ENCODE measurements at regions not wholly inside any gene's neighbourhood (a gene's known extent, or its start where the extent isn't known, plus 50 kb on each side); places are given as distances from the start of the nearest gene placed in this dataset.

DNA sequence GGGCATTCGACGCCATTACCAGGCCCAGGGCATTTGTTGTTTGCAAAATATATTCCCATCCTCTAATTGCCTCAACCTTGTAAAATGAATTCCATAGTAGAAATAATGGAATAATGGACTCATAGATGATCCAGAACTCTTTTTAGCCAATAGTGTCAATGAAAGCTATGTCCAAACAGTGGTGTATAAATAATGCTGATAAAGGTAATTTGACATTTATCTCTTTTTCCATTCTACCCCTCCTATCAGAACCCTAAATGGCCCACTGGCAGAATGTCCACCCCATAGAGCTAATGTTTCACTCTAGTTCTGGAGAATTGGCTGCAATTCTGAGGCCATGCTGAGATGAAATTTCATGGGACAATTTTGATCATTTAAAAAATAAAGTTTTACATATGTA lies 76.4 kb upstream of the DLX6 start:
- Mint-ChIP-seq H3K36me3 (ENCODE audit: low read depth) (no peaks in the 10 kb centered on the region), H3K27ac (no peak overlapping the region), H3K4me1 (ENCODE audit: low read depth) (no peaks in the 10 kb centered on the region), H3K4me3 (no peak overlapping the region), H3K27me3 (peaks cover 8% of the 10 kb centered on the region), H3K9me3 (no peaks in the 10 kb centered on the region)

DNA sequence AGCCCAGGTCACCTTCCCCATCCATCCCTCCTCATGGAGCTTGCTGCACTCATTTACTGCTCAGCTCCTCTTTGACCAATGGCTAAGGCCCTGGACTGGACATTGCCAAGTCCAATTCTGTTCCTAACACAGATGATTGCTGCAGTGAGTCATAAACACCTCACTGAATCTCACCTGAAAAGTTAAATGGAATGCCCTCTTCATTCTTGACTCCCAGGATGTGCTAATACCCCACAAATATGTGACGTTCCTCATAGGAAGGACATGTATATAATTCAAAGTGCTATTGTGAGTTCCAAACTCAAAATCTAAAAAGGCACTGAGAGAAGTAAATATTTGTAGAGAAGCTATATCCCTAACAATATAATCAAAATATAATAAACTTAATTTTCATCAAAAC lies 73.5 kb upstream of the DLX6 start:
- H3K27ac Mint-ChIP-seq = no peak overlapping the region
- no peaks in the 10 kb centered on the region for H3K4me1 Mint-ChIP-seq (ENCODE audit: low read depth)
- H3K36me3 Mint-ChIP-seq (ENCODE audit: low read depth) = no peaks in the 10 kb centered on the region
- H3K4me3 Mint-ChIP-seq = no peak overlapping the region
- no peaks in the 10 kb centered on the region for H3K9me3 Mint-ChIP-seq
- peaks cover 13% of the 10 kb centered on the region for H3K27me3 Mint-ChIP-seq

DNA sequence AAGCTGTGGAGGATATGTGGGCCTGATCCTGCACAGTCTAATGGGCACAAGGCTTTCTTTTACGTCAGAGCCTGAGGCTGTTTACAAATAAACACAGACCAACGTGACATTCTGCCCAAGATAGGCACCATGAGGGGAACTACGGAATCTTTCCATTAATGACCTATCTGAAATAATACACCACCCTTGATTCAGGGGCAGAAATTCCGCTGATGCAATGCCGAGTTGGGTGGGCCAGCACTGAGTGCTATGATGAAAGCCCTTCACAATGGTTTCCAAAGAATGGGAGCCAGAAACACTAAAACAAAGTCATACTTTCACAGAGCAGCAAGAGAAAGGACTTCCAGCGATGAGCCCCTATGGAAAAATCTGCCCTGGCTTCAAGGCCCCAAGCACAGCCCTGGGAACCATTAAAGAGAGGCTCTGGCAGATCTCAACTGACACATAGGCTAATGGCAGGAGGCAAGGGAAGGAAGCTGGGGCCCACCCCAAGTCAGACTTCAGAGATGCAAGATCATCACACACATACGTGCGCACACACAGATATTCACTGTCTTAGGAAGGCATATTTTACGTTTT lies 72.2 kb upstream of the DLX6 start:
- H3K9me3 Mint-ChIP-seq = no peaks in the 10 kb centered on the region
- no peaks in the 10 kb centered on the region for H3K4me1 Mint-ChIP-seq (ENCODE audit: low read depth)
- peaks cover 13% of the 10 kb centered on the region for H3K27me3 Mint-ChIP-seq
- no peaks in the 10 kb centered on the region for H3K36me3 Mint-ChIP-seq (ENCODE audit: low read depth)
- H3K4me3 Mint-ChIP-seq = no peak overlapping the region
- no peak overlapping the region for H3K27ac Mint-ChIP-seq

DNA sequence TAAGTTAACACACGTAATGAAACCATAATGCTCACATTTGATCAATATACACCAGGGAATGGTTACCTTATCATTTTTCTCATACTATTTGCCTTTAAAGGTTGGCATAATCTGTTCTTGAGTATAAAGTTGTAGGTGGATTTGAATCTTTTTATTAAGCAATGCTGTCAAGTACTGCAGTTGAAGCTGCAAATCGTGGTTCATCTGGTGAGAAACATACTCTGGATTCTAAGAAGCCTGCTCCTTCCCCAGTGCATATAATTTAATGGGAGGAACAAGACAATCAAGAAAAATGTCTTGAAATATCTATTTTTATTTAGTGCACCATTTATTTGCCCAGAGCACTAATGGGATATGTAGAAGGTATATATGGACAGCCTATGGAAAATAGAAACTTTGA lies 68.7 kb upstream of the DLX6 start:
- H3K4me3 Mint-ChIP-seq = no peak overlapping the region
- H3K9me3 Mint-ChIP-seq = no peaks in the 10 kb centered on the region
- H3K27ac Mint-ChIP-seq = no peak overlapping the region
- H3K36me3 Mint-ChIP-seq (ENCODE audit: low read depth) = no peaks in the 10 kb centered on the region
- H3K27me3 Mint-ChIP-seq = peaks cover 10% of the 10 kb centered on the region
- no peaks in the 10 kb centered on the region for H3K4me1 Mint-ChIP-seq (ENCODE audit: low read depth)

DNA sequence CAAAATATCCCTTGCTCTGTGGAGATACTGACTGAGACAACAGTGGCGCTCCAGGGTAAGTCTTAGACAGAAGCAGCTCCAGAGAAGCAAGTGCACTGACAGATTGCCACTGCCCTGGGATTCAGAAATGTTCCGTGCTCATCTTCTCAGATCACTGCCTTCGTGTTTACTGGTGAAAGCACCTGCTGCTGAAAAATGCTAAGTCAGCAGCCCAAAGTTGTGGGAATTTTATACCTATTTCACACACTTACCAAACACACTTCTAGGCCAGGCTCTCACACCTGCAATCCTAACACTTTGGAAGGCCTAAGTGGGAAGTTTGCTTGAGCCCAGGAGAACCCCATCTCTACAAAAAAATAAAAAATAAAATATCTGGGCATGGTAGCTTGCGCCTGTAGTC lies 63.2 kb upstream of the DLX6 start:
- Mint-ChIP-seq H3K27ac (no peak overlapping the region), H3K9me3 (no peaks in the 10 kb centered on the region), H3K27me3 (peaks cover 4% of the 10 kb centered on the region)

GRCh38 chr7:96949766-96950165 lies 55.6 kb upstream of the DLX6 start:
- H3K27me3 Mint-ChIP-seq = peaks cover 16% of the 10 kb centered on the region
- H3K36me3 Mint-ChIP-seq (ENCODE audit: low read depth) = no peaks in the 10 kb centered on the region
- no peak overlapping the region for H3K27ac Mint-ChIP-seq
- H3K4me1 Mint-ChIP-seq (ENCODE audit: low read depth) = no peaks in the 10 kb centered on the region
- H3K4me3 Mint-ChIP-seq = no peak overlapping the region
- H3K9me3 Mint-ChIP-seq = no peaks in the 10 kb centered on the region

More for the DNA sequence above, 63.2 kb upstream of the DLX6 start:
- H3K36me3 Mint-ChIP-seq (ENCODE audit: low read depth) = no peaks in the 10 kb centered on the region
- H3K4me1 Mint-ChIP-seq (ENCODE audit: low read depth) = no peaks in the 10 kb centered on the region
- no peak overlapping the region for H3K4me3 Mint-ChIP-seq

GRCh38 chr7:96952974-96953391 lies 52.4 kb upstream of the DLX6 start:
- Mint-ChIP-seq H3K27ac (no peak overlapping the region), H3K4me1 (ENCODE audit: low read depth) (no peaks in the 10 kb centered on the region), H3K27me3 (peaks cover 28% of the 10 kb centered on the region), H3K36me3 (ENCODE audit: low read depth) (no peaks in the 10 kb centered on the region), H3K9me3 (no peaks in the 10 kb centered on the region), H3K4me3 (no peak overlapping the region)

GRCh38 chr7:96953676-96954513 lies 51.5 kb upstream of the DLX6 start:
- H3K27ac Mint-ChIP-seq = no peak overlapping the region
- H3K4me1 Mint-ChIP-seq (ENCODE audit: low read depth) = no peaks in the 10 kb centered on the region
- H3K27me3 Mint-ChIP-seq = peaks cover 28% of the 10 kb centered on the region
- no peak overlapping the region for H3K4me3 Mint-ChIP-seq
- no peaks in the 10 kb centered on the region for H3K9me3 Mint-ChIP-seq
- H3K36me3 Mint-ChIP-seq (ENCODE audit: low read depth) = no peaks in the 10 kb centered on the region
